HS-5 (cell line): ENCODE measurements at regions not wholly inside any gene's neighbourhood (a gene's known extent, or its start where the extent isn't known, plus 50 kb on each side); places are given as distances from the start of the nearest gene placed in this dataset.
"Not testable (repeated sequence)": the region's sequence is repeated elsewhere in the genome, so short reads cannot be mapped to it uniquely, and the experiment has no call there.

Source experiments
- DNase-seq: peaks from one replicate; pipeline ENCODE4 v3.0.0-alpha.2; 2012; ENCODE audit warnings: low read depth

DNA sequence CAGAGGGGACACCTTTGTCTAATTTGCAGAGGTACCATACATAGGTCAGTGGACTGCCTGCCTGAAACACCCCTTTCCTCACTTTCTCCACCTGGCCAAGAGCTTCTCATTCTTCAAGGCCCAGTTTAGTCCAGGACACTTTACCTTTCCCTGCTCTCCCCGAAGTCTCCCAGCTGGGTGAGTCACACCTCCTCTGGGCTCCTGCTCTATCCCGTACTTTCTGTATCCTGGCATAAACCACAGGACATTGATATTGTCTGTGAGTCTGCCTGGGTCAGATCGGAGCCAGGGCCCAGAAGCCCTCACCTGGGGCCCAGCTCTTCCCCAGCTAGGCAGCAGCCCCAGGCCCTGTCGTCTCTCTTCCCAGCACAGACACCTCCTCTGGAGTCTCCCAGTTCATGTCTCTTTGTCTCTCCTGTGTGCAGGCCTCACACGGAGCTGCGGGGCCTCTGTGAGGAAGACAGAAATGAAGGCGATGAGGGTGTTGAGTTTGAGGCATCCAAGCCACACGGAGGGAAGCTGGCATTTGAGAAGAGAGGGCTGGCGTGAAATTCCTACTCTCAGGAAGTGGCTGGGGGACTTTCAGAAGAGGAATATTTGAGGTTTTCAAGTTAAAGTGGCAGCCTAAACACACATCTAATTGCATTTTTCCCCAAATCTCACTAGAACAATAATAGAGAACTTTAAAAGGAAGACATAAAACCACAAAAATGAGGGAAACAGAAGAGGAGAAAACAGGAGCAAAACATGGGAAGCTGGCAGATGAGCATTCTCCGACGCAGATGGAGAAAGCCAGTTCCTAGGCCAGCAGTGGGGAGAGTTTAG is 79.6 kb upstream of the LAPTM4A start:
- DNase-seq = no peak

- no peak for DNase-seq
These were observed 78.7 kb upstream of the LAPTM4A start for GRCh38 chr2:20130160-20130560.

- DNase-seq = no peak
These were observed 78.1 kb upstream of the LAPTM4A start for GRCh38 chr2:20129331-20130159.

GRCh38 chr2:20128506-20129330 is 77.3 kb upstream of the LAPTM4A start:
- no peak for DNase-seq

GRCh38 chr2:20126469-20126868 is 75.0 kb upstream of the LAPTM4A start:
- no peak for DNase-seq

- no peak for DNase-seq
These were observed 74.6 kb upstream of the LAPTM4A start for GRCh38 chr2:20126040-20126439.

DNA sequence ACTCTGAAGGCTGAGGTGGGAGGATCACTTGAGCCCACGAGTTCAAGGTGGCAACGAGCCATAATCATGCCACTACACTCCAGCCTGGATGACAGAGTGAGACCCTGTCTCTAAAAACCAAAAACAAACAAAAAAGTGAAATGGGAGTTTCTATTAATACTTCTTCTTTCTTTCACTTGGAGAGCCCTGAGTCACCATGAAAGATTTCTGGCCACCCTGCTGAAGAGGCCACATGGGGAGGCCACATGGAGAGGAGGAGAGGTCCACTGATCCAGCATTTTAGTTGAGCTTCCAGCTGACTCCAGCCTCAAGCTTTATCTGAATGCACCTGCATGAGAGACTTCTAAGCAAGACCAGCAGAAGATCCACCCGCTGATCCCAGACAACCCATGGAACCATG is 74.2 kb upstream of the LAPTM4A start:
- no peak for DNase-seq

- DNase-seq = no peak
These were observed 73.7 kb upstream of the LAPTM4A start for GRCh38 chr2:20125164-20125563.

DNA sequence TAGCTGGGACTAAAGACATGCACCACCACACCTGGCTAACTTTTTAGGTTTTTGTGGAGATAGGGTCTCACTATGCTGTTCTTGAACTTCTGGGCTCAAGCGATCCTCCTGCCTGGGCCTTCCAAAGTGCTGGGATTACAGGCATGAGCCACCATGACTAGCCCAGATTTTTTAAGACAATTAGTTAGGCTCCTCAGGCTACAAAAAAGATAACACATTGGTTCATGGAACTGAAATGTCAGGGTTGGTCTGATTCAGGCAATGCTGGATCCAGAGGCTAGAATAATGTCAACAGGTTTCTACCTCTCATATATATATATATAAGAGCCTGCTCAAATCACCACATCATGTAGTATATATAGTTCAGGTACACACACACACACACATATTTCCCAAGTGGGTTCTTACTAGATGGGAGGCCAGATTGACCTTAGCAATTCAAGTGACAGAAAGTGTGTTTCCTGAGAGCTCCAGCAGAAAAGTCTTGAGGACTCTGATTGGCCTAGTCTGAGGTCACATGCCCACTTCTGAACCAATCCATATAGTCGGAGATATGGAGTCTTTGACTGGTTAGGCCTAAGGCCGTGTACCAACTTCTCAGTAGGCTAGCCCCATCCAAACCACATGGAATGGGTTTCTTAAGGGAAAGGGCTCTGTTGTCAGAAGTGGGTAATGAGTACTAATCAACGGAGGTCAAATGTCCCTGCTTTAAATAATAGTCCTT is 72.6 kb upstream of the LAPTM4A start:
- DNase-seq = no peak

DNA sequence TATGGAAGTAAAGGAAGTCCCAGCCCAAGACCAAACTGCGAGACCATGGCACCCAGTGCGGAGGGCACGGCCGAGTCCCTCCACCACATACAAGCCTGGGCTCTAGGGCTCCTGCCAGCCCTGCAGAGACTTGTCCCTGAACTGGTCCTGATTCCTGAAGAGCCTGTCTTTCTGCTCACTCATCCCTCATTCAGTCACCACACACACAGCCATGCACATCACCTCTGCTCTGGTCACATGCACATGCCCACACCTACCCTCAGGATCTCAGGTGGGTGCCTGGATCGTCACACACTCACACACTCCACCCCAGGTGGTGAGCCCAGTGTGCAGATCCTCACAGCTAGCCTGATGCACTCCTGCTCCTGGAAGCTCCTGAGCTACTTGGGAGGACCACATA is 71.4 kb upstream of the LAPTM4A start:
- no peak for DNase-seq

DNA sequence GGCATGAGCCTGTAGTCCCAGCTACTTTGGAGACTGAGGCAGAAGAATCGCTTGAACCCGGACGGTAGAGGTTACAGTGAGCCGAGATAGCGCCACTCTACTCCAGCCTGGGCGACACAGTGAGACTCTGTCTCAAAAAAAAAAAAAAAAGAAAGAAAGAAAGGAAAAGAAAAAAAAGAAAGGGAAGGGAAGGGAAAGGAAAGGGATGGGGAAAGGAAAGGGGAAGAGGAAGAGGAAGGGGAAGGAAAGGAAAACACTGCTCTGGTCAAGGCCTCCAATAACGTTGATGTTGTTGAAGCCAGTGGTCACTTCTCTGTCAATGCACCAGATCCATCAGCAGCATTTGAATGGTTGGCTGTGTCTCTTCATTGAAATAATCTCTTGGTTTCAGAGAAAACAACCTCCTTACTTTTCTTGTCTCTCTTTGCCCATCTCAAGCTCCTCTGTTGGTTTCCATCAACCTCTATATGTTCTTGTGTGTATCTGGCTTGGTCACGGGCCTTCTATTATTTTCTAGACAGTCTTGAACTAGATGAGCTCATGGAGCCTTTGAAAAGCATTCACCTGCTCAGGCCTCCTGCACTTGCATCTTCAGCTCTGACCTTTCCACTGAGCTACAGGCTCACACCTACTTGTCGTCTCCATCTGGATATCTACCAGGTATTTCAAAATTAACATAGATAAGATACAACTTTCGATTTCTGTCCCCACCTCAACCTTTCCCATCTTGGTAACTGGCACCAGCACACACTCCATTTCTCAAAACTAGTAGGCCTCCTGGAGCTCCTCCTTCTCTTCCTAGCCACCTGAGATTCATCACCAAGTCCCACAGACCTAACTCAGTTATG is 69.4 kb upstream of the LAPTM4A start:
- DNase-seq = no peak

DNA sequence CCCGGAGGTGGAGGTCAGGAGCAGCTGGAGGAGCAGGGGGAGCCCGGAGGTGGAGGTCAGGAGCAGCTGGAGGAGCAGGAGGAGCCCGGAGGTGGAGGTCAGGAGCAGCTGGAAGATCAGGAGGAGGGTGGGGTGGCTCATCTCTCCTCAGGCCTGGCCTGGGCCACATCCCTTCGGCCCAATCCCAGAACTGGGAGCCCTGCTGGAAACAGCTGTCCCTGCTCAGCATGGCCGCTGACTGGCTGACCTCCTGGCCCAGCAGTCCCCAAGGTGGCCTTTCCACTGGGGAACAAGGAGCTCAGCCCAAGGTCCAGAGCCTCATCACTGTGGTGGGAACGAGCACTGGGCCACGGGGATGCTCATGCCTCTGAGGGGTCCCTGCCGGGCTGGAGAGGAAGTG is 66.6 kb upstream of the LAPTM4A start:
- DNase-seq = no peak

DNA sequence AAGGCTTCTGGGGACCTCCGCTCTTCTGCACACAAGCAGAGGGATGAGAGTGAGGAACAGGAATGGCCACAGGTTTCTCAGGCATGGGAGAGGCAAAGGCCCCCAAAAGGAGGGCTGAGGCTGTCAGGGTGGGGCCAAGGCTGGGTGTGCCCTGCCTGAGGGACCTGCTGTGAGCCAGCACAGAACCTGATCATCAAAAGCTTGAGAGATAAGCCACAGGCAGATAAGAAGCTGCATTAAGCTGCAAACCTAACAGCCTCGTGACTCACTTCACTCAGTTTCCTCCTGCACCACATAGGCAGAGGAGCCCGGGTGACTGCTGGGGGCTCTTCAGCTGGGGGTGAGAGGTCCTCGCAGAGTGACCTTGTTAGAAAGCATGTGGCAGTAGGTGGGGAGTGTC is 64.5 kb upstream of the LAPTM4A start:
- no peak for DNase-seq

DNA sequence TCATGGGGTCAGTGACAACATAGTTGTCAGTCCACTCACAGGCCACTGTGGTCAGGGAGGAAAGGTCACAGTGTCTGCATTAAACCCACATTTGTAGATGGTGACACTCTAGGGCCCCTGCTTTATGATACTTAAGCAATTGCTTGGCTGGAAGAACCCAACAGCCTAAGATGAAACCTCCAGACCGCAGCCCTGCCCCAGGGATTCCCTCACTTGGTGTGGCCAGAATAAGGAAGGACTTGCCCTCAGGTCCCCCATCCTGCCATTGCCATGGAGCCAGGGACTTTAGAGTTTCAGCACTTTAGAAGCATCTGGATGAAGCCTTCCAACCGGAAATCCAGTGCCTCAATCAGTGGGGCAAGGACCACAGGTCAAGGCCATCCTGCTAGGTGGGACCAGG is 63.9 kb upstream of the LAPTM4A start:
- DNase-seq = no peak

GRCh38 chr2:20113986-20114938 is 62.8 kb upstream of the LAPTM4A start:
- DNase-seq = no peak

GRCh38 chr2:20113004-20113796 is 61.8 kb upstream of the LAPTM4A start:
- no peak for DNase-seq

DNA sequence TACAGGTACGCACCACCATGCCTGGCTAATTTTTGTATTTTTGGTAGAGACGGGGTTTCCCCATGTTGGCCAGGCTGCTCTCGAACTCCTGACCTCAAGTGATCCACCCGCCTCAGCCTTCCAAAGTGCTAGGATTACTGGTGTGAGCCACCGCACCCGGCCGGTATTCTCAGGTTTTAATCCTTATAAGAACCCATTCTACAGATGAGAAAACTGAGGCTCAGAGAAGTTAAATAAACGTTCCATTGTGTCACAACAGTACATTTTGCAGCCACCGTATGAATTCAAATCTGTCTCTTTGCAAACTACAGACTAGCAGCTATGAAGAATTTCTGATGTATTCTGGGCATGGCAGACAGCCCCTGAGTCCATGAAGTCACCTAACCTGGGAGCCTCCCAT is 60.9 kb upstream of the LAPTM4A start:
- not testable (repeated sequence) for DNase-seq

GRCh38 chr2:20111311-20112131 is 60.1 kb upstream of the LAPTM4A start:
- DNase-seq = no peak
